ENCODE measurements at regions not wholly inside any gene's neighbourhood (a gene's known extent, or its start where the extent isn't known, plus 50 kb on each side); places are given as distances from the start of the nearest gene placed in this dataset.

GRCh38 chr5:167348980-167349379 is 942.5 kb upstream of the WWC1 start:
- no peaks in the 10 kb centered on the region for H3K9me3 ChIP-seq
- ATAC-seq (no peak), DNase-seq (no peak)
- no peak overlapping the region for H3K27ac ChIP-seq
- H3K36me3 ChIP-seq: no peaks in the 10 kb centered on the region
- H3K4me3 ChIP-seq: no peak overlapping the region
- no peak for TF ChIP-seq CTCF (IDR thresholded peaks at IDR 0.05)
- intact Hi-C loops (cut with DNase I): no loop called here
- H3K27me3 ChIP-seq: no peaks in the 10 kb centered on the region
- no peaks in the 10 kb centered on the region for H3K4me1 ChIP-seq

- TF ChIP-seq CTCF (IDR thresholded peaks at IDR 0.05): no peak
- H3K36me3 ChIP-seq: no peaks in the 10 kb centered on the region
- no peaks in the 10 kb centered on the region for H3K9me3 ChIP-seq
- intact Hi-C loops (cut with DNase I): no loop called here
- H3K4me3 ChIP-seq: no peak overlapping the region
- DNase-seq (no peak), ATAC-seq (no peak)
- no peak overlapping the region for H3K27ac ChIP-seq
- H3K27me3 ChIP-seq: no peaks in the 10 kb centered on the region
- no peaks in the 10 kb centered on the region for H3K4me1 ChIP-seq
Observed at GRCh38 chr5:167351316-167351715, 940.1 kb upstream of the WWC1 start.

GRCh38 chr5:167352801-167353200 is 938.6 kb upstream of the WWC1 start:
- DNase-seq (no peak), ATAC-seq (no peak)
- Histone ChIP-seq H3K27ac (no peak overlapping the region), H3K4me1 (no peaks in the 10 kb centered on the region), H3K27me3 (no peaks in the 10 kb centered on the region), H3K4me3 (no peak overlapping the region), H3K9me3 (no peaks in the 10 kb centered on the region), H3K36me3 (no peaks in the 10 kb centered on the region)
- no peak for TF ChIP-seq CTCF (IDR thresholded peaks at IDR 0.05)
- intact Hi-C loops (cut with DNase I): no loop called here

GRCh38 chr5:167355346-167355745 is 936.1 kb upstream of the WWC1 start:
- no peak for TF ChIP-seq CTCF (IDR thresholded peaks at IDR 0.05)
- no peaks in the 10 kb centered on the region for H3K9me3 ChIP-seq
- no peak overlapping the region for H3K4me3 ChIP-seq
- no peaks in the 10 kb centered on the region for H3K4me1 ChIP-seq
- intact Hi-C loops (cut with DNase I): no loop called here
- no peaks in the 10 kb centered on the region for H3K36me3 ChIP-seq
- ATAC-seq (no peak), DNase-seq (no peak)
- H3K27ac ChIP-seq: no peak overlapping the region
- no peaks in the 10 kb centered on the region for H3K27me3 ChIP-seq

- intact Hi-C loops (cut with DNase I): no loop called here
- no peak overlapping the region for H3K4me3 ChIP-seq
- DNase-seq: no peak
- no peak overlapping the region for H3K27ac ChIP-seq
- no peaks in the 10 kb centered on the region for H3K27me3 ChIP-seq
- no peak for ATAC-seq
- no peak for TF ChIP-seq CTCF (IDR thresholded peaks at IDR 0.05)
- H3K4me1 ChIP-seq: no peaks in the 10 kb centered on the region
- H3K9me3 ChIP-seq: no peaks in the 10 kb centered on the region
- H3K36me3 ChIP-seq: no peaks in the 10 kb centered on the region
Observed at GRCh38 chr5:167356374-167356773, 935.1 kb upstream of the WWC1 start.

- no peak overlapping the region for H3K27ac ChIP-seq
- ATAC-seq (no peak), DNase-seq (no peak)
- H3K36me3 ChIP-seq: no peaks in the 10 kb centered on the region
- TF ChIP-seq CTCF (IDR thresholded peaks at IDR 0.05): no peak
- intact Hi-C loops (cut with DNase I): no loop called here
- no peaks in the 10 kb centered on the region for H3K4me1 ChIP-seq
- H3K27me3 ChIP-seq: no peaks in the 10 kb centered on the region
- H3K9me3 ChIP-seq: no peaks in the 10 kb centered on the region
- no peak overlapping the region for H3K4me3 ChIP-seq
Observed at GRCh38 chr5:167358868-167359492, 932.5 kb upstream of the WWC1 start.

Data from upper lobe of right lung (tissue), 1 donor.